PC-9 (cell line): ENCODE measurements at regions not wholly inside any gene's neighbourhood (a gene's known extent, or its start where the extent isn't known, plus 50 kb on each side); places are given as distances from the start of the nearest gene placed in this dataset.

Experiments used
- BruUV-seq: library from RNA; stranded (reverse); fragments of 400-500 nt; replicated peaks from 2 replicates; lab custom pipeline; 2021; lab: Mats Ljungman, UMichigan
- CTCF ChIA-PET: fragments of 300-600 bp; sonication (Branson Sonifier 250); formaldehyde crosslinking; loops from one replicate; lab custom pipeline; 2022; ENCODE audit warnings: antibody characterized with exemption; lab: Charles Lee
- POLR2A ChIA-PET: fragments of 300-600 bp; sonication (Branson Sonifier 250); formaldehyde crosslinking; loops from one replicate; lab custom pipeline; 2022; ENCODE audit warnings: antibody characterized with exemption; ENCODE audit not compliant: unreplicated experiment; lab: Charles Lee
- DNase-seq, 2 experiments: peaks; one replicate each; pipeline versions ENCODE4 v3.0.0 to v3.0.0-alpha.2; 2015 to 2022; ENCODE audit warnings: mixed read lengths in 1 of 2
- H2AFZ ChIP-seq: fragments of 200-600 bp; sonication (generic); 2 replicates; pipeline ENCODE4 v1.8.1; 2017; ENCODE audit warnings: antibody characterized with exemption
- H3F3A ChIP-seq: fragments of 200-600 bp; sonication (generic); 2 replicates; pipeline ENCODE4 v1.8.1; 2017; ENCODE audit warnings: antibody characterized with exemption, mild to moderate bottlenecking, low read depth; ENCODE audit not compliant: insufficient read depth
- H3K27ac ChIP-seq: fragments of 200-600 bp; sonication (generic); 2 replicates; pipeline ENCODE4 v1.6.1; 2016; ENCODE audit warnings: mixed run types
- H3K27me3 ChIP-seq: fragments of 200-600 bp; sonication (generic); 2 replicates; pipeline ENCODE4 v1.6.1; 2016; ENCODE audit warnings: low read depth, mixed run types; ENCODE audit not compliant: insufficient read depth
- H3K36me3 ChIP-seq: fragments of 200-600 bp; sonication (generic); 2 replicates; pipeline ENCODE4 v1.6.1; 2016; ENCODE audit warnings: low read depth, mixed run types
- H3K4me1 ChIP-seq: fragments of 200-600 bp; sonication (generic); replicated peaks from 2 replicates; pipeline ENCODE4 v1.6.1; 2016; ENCODE audit warnings: mixed run types; ENCODE audit not compliant: insufficient read depth
- H3K4me2 ChIP-seq: fragments of 200-600 bp; sonication (generic); 2 replicates; pipeline ENCODE4 v1.6.1; 2017; ENCODE audit warnings: mixed run types
- H3K4me3 ChIP-seq: fragments of 200-600 bp; sonication (generic); 2 replicates; pipeline ENCODE4 v1.6.1; 2016; ENCODE audit warnings: mixed run types
- H3K79me2 ChIP-seq: fragments of 200-600 bp; sonication (generic); 2 replicates; pipeline ENCODE4 v1.6.1; 2017; ENCODE audit warnings: low read depth, mixed run types
- H3K9me2 ChIP-seq: fragments of 200-600 bp; sonication (generic); 2 replicates; pipeline ENCODE4 v1.8.1; 2017; ENCODE audit warnings: mild to moderate bottlenecking; ENCODE audit not compliant: insufficient read depth
- H3K9me3 ChIP-seq: fragments of 200-600 bp; sonication (generic); 2 replicates; pipeline ENCODE4 v1.8.1; 2016; ENCODE audit warnings: low read depth; ENCODE audit not compliant: insufficient read depth
- H4K20me1 ChIP-seq: fragments of 200-600 bp; sonication (generic); 2 replicates; pipeline ENCODE4 v1.8.1; 2017; ENCODE audit not compliant: insufficient read depth
- EZH2 ChIP-seq: fragments of 200-600 bp; sonication (generic); IDR thresholded peaks from 2 replicates; pipeline ENCODE4 v1.8.0; 2017; ENCODE audit warnings: antibody characterized with exemption, low read depth
- intact Hi-C: fragments of 100-400 bp; cut with micrococcal nuclease; formaldehyde crosslinking; loops from one replicate; pipeline ENCODE4 v1.10.0; 2022; ENCODE audit not compliant: unreplicated experiment
- TF ChIP-seq, protein P1 (sequence below): fragments of 200-600 bp; sonication (generic); conservative IDR thresholded peaks from 2 replicates; pipeline ENCODE4 v1.6.1; 2017; ENCODE audit warnings: mixed run types, antibody characterized with exemption, mild to moderate bottlenecking, moderate library complexity

- Histone ChIP-seq H3K79me2 (no peaks in the 10 kb centered on the region), H3F3A (no peaks in the 10 kb centered on the region), H3K9me3 (no peaks in the 10 kb centered on the region), H4K20me1 (no peaks in the 10 kb centered on the region), H3K36me3 (no peaks in the 10 kb centered on the region), H3K4me3 (no peak overlapping the region), H3K4me2 (no peak overlapping the region), H2AFZ (no peak overlapping the region), H3K27me3 (no peaks in the 10 kb centered on the region), H3K4me1 (no peaks in the 10 kb centered on the region), H3K9me2 (no peaks in the 10 kb centered on the region), H3K27ac (no peak overlapping the region)
- DNase-seq = no peak
- intact Hi-C loops = no loop called here
- BruUV-seq = no TSS peak
- CTCF ChIA-PET = no interaction called here
- POLR2A ChIA-PET = no interaction called here
- TF ChIP-seq EZH2 = no peak
- TF ChIP-seq, protein P1, sequence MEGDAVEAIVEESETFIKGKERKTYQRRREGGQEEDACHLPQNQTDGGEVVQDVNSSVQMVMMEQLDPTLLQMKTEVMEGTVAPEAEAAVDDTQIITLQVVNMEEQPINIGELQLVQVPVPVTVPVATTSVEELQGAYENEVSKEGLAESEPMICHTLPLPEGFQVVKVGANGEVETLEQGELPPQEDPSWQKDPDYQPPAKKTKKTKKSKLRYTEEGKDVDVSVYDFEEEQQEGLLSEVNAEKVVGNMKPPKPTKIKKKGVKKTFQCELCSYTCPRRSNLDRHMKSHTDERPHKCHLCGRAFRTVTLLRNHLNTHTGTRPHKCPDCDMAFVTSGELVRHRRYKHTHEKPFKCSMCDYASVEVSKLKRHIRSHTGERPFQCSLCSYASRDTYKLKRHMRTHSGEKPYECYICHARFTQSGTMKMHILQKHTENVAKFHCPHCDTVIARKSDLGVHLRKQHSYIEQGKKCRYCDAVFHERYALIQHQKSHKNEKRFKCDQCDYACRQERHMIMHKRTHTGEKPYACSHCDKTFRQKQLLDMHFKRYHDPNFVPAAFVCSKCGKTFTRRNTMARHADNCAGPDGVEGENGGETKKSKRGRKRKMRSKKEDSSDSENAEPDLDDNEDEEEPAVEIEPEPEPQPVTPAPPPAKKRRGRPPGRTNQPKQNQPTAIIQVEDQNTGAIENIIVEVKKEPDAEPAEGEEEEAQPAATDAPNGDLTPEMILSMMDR = no peak
These were observed 234.3 kb downstream of the VRK1 start for GRCh38 chr14:97031530-97031929.

DNA sequence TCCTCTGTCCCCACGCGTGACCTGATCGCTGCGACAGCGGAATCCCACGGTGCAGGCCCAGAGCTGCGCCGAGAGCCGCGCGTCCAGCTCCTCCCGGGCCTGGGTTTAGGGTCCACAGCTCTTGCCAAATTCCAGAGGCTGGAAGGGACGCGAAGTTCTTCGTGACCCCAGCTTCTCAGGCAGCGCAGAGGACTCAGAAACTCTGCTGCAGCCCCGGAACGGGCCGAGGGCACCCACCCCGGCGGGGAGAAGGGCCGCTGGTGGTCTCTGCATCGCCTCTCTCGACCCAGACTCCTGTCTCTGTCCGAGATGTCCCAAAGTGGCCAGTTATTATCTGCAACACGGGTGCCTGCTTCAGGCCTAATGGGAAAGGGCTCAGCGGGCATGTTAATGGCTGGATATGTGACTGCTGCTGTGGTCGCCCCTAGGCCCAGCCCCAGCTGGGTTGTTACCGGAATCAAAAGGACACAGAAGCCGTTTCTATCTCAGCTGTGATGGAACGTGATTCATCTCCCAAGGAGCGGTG lies 236.4 kb downstream of the VRK1 start:
- no peaks in the 10 kb centered on the region for H3K27me3 ChIP-seq
- TF ChIP-seq, protein P1 = no peak
- no peak for TF ChIP-seq EZH2
- CTCF ChIA-PET = no interaction called here
- H3K36me3 ChIP-seq = no peaks in the 10 kb centered on the region
- H3K4me3 ChIP-seq = no peak overlapping the region
- no peaks in the 10 kb centered on the region for H3K4me1 ChIP-seq
- intact Hi-C loops = no loop called here
- no peaks in the 10 kb centered on the region for H3K79me2 ChIP-seq
- no peak overlapping the region for H3K4me2 ChIP-seq
- BruUV-seq = no TSS peak
- no peak overlapping the region for H2AFZ ChIP-seq
- POLR2A ChIA-PET = no interaction called here
- no peaks in the 10 kb centered on the region for H3F3A ChIP-seq
- DNase-seq = no peak
- no peaks in the 10 kb centered on the region for H3K9me2 ChIP-seq
- no peak overlapping the region for H3K27ac ChIP-seq
- no peaks in the 10 kb centered on the region for H3K9me3 ChIP-seq
- H4K20me1 ChIP-seq = no peaks in the 10 kb centered on the region

DNA sequence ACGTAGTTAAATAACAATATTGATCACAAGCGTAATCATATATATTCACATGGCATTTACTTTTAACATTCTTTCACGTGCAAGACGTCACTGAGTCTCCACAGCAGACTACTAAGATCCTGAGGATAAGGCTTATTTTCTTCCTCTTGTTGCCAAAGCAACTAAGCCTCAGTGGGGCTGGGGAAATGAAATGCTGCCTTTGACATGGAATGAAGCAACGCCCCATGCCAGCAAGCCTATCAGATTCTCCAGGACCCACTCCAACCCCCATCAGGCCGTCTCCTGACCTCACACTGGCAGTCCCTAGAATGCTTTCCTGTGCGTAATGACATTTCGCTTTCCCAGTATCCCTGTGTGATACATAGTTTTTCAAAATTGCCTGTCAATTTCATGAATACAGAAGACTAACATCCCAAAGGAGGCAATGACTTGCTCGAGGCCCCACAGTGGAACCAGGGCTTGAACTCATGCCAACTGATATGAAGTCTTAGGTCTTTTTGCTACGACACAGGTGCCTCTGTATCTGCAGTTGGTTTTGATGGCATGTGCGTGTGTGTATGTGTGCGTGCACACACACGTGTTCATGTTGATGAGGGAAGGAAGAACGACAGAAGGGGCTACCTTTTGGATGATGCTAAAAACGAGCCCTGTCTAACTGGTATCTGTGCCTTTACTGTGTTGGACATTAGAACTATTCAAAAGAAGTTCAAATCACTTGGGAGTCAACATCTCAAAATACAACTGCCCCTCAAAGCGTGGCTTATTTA lies 239.1 kb downstream of the VRK1 start:
- intact Hi-C loops = no loop called here
- no TSS peak for BruUV-seq
- Histone ChIP-seq H3K4me1 (no peaks in the 10 kb centered on the region), H3K4me3 (no peak overlapping the region), H3F3A (no peaks in the 10 kb centered on the region), H3K27ac (no peak overlapping the region), H4K20me1 (no peaks in the 10 kb centered on the region), H3K27me3 (no peaks in the 10 kb centered on the region), H3K9me2 (no peaks in the 10 kb centered on the region), H3K4me2 (no peak overlapping the region), H3K9me3 (no peaks in the 10 kb centered on the region), H3K36me3 (no peaks in the 10 kb centered on the region), H2AFZ (no peak overlapping the region), H3K79me2 (no peaks in the 10 kb centered on the region)
- ChIA-PET CTCF (no interaction called here), POLR2A (no interaction called here)
- TF ChIP-seq, protein P1 = no peak
- TF ChIP-seq EZH2 = no peak
- DNase-seq = no peak
